ENCODE measurements at regions not wholly inside any gene's neighbourhood (a gene's known extent, or its start where the extent isn't known, plus 50 kb on each side); places are given as distances from the start of the nearest gene placed in this dataset.

DNA sequence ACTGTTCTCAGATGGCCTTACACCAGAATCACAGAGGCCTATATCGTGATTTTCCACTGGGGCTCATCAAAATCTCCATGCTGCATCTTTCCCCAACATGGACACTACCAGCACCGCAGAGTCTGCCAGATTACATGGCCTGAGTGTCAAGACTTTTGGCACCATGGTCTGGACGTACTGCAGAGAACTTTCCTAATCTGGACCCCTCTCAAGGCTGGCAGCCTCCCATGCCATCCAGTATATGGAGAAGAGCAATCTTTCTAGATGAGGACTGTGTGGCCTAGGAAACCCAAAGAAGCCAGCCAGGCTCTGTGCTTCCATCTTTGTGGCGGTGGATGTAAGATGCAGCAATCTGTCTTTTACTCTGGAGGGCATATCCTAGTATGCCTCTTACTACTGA lies 139.2 kb downstream of the ADAMTS15 start:
- no peak for TF ChIP-seq POLR2A (IDR thresholded peaks at IDR 0.05)
- TF ChIP-seq, protein P1, sequence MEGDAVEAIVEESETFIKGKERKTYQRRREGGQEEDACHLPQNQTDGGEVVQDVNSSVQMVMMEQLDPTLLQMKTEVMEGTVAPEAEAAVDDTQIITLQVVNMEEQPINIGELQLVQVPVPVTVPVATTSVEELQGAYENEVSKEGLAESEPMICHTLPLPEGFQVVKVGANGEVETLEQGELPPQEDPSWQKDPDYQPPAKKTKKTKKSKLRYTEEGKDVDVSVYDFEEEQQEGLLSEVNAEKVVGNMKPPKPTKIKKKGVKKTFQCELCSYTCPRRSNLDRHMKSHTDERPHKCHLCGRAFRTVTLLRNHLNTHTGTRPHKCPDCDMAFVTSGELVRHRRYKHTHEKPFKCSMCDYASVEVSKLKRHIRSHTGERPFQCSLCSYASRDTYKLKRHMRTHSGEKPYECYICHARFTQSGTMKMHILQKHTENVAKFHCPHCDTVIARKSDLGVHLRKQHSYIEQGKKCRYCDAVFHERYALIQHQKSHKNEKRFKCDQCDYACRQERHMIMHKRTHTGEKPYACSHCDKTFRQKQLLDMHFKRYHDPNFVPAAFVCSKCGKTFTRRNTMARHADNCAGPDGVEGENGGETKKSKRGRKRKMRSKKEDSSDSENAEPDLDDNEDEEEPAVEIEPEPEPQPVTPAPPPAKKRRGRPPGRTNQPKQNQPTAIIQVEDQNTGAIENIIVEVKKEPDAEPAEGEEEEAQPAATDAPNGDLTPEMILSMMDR (IDR thresholded peaks at IDR 0.05) = no peak
